ENCODE measurements at regions not wholly inside any gene's neighbourhood (a gene's known extent, or its start where the extent isn't known, plus 50 kb on each side); places are given as distances from the start of the nearest gene placed in this dataset.
"Not testable (repeated sequence)": the region's sequence is repeated elsewhere in the genome, so short reads cannot be mapped to it uniquely, and the experiment has no call there.

DNA sequence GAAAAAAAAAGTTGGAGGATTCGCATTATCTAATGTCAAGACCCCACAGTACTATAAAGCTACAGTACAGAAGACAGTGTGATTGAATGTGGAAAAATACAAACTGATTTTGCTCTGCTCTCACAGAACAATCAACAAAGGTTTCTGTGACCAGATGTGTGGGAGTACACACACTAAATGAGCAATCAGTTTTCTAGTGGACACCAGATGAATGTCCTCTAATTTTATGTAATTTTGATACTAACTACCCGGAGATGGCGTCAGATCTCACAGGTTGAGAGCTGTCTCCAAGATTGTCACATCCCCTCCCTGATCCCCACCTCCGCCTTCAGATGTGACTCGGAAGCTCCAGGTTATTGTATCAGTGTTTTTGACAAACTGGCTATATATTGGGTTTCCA, 81.9 kb upstream of the HUWE1 start:
- H3K27me3 ChIP-seq: no peaks in the 10 kb centered on the region
- H3K9me3 ChIP-seq: no peaks in the 10 kb centered on the region
- DNase-seq: no peak
- H3K4me3 ChIP-seq (ENCODE audit: low read depth, low read length): no peak overlapping the region
- no peaks in the 10 kb centered on the region for H3K36me3 ChIP-seq
- TF ChIP-seq CTCF (IDR thresholded peaks at IDR 0.05; ENCODE audit: low read depth, low read length): no peak
- no peaks in the 10 kb centered on the region for H3K4me1 ChIP-seq

DNA sequence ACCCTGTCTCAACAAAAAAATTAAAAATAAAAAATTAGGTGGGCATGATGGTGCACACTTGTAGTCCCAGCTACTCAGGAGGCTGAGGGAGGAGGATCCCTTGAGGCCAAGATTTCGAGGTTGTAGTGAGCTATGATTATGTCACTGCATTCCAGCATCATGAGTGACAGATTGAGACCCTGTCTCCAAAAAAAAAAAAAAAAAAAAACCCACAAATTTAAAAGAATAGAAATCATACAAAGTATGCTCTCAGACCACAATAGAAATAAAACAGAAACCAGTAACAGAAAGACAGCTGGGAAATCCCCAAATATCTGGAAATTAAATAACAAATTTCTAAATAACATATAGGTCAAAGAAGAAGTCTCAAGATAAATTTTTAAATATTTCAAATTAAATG, 81.0 kb upstream of the HUWE1 start:
- no peaks in the 10 kb centered on the region for H3K4me1 ChIP-seq
- no peaks in the 10 kb centered on the region for H3K9me3 ChIP-seq
- H3K27me3 ChIP-seq: no peaks in the 10 kb centered on the region
- H3K36me3 ChIP-seq: no peaks in the 10 kb centered on the region
- DNase-seq: no peak
- no peak overlapping the region for H3K4me3 ChIP-seq (ENCODE audit: low read depth, low read length)
- no peak for TF ChIP-seq CTCF (IDR thresholded peaks at IDR 0.05; ENCODE audit: low read depth, low read length)

- H3K4me1 ChIP-seq; H3K4me3 ChIP-seq (ENCODE audit: low read depth, low read length); H3K9me3 ChIP-seq; DNase-seq; H3K36me3 ChIP-seq; H3K27me3 ChIP-seq: not testable (repeated sequence)
These were observed 70.7 kb upstream of the HUWE1 start for GRCh38 chrX:53757181-53757580.

GRCh38 chrX:53746718-53747117, 60.2 kb upstream of the HUWE1 start:
- no peak for DNase-seq
- H3K4me1 ChIP-seq: no peaks in the 10 kb centered on the region
- H3K4me3 ChIP-seq (ENCODE audit: low read depth, low read length): no peak overlapping the region
- no peak for TF ChIP-seq CTCF (IDR thresholded peaks at IDR 0.05; ENCODE audit: low read depth, low read length)
- no peaks in the 10 kb centered on the region for H3K36me3 ChIP-seq
- no peaks in the 10 kb centered on the region for H3K27me3 ChIP-seq
- H3K9me3 ChIP-seq: no peaks in the 10 kb centered on the region

- Histone ChIP-seq H3K9me3 (no peaks in the 10 kb centered on the region), H3K4me1 (no peaks in the 10 kb centered on the region), H3K27me3 (no peaks in the 10 kb centered on the region), H3K36me3 (no peaks in the 10 kb centered on the region), H3K4me3 (ENCODE audit: low read depth, low read length) (no peak overlapping the region)
- no peak for TF ChIP-seq CTCF (IDR thresholded peaks at IDR 0.05; ENCODE audit: low read depth, low read length)
- DNase-seq: no peak
These were observed 56.7 kb upstream of the HUWE1 start for GRCh38 chrX:53743244-53743643.

- Histone ChIP-seq H3K36me3 (no peaks in the 10 kb centered on the region), H3K4me3 (ENCODE audit: low read depth, low read length) (no peak overlapping the region), H3K27me3 (no peaks in the 10 kb centered on the region), H3K9me3 (no peaks in the 10 kb centered on the region), H3K4me1 (no peaks in the 10 kb centered on the region)
- TF ChIP-seq CTCF (IDR thresholded peaks at IDR 0.05; ENCODE audit: low read depth, low read length): no peak
- no peak for DNase-seq
These were observed 51.9 kb upstream of the HUWE1 start for GRCh38 chrX:53738370-53738906.

All from BE2C (cell line).